Uterus (tissue), 3 donors: ENCODE measurements at regions not wholly inside any gene's neighbourhood (a gene's known extent, or its start where the extent isn't known, plus 50 kb on each side); places are given as distances from the start of the nearest gene placed in this dataset.

Experiments
- DNase-seq, 2 donors: peaks; one replicate each; pipeline ENCODE4 v3.0.0-alpha.2; 2019 to 2020
- H3K27ac ChIP-seq, 2 donors: fragments of 200-600 bp; sonication (generic); 1 replicate in 1 of 2; 2 replicates in 1 of 2; pipeline ENCODE4 v1.5.1; 2016 to 2018
- H3K27me3 ChIP-seq, 2 donors: fragments of 200-600 bp; sonication (generic); one replicate each; pipeline ENCODE4 v1.5.1; 2018 to 2019; ENCODE audit warnings: control low read depth in 1 of 2
- H3K36me3 ChIP-seq, 2 donors: fragments of 200-600 bp; sonication (generic); one replicate each; pipeline ENCODE4 v1.5.1; 2019; ENCODE audit warnings: control low read depth in 1 of 2
- H3K4me1 ChIP-seq, 2 donors: fragments of 200-600 bp; sonication (generic); one replicate each; pipeline ENCODE4 v1.5.1; 2018 to 2019; ENCODE audit warnings: control low read depth in 1 of 2
- H3K4me3 ChIP-seq, 2 donors: fragments of 200-600 bp; sonication (generic); 1 replicate in 1 of 2; 2 replicates in 1 of 2; pipeline ENCODE4 v1.5.1; 2018 to 2019; ENCODE audit warnings: mild to moderate bottlenecking in 1 of 2
- H3K9me3 ChIP-seq, 2 donors: fragments of 200-600 bp; sonication (generic); one replicate each; pipeline ENCODE4 v1.5.1; 2019; ENCODE audit warnings: control low read depth in 1 of 2
- CTCF ChIP-seq, 4 experiments: fragments of 200-600 bp in 2 of 4; fragments of 450-650 bp in 2 of 4; sonication (generic) in 2 of 4; IDR thresholded peaks; one replicate each; pipeline ENCODE4 v1.5.1; 2016 to 2019; ENCODE audit warnings: antibody characterized with exemption in 4 of 4, mild to moderate bottlenecking in 2 of 4, moderate library complexity in 1 of 4
- POLR2A ChIP-seq, 2 donors: fragments of 450-650 bp; IDR thresholded peaks; one replicate each; pipeline ENCODE4 v1.6.1; 2016; ENCODE audit warnings: antibody characterized with exemption in 2 of 2, mild to moderate bottlenecking in 1 of 2, moderate library complexity in 1 of 2
- intact Hi-C: fragments of 100-400 bp; cut with DNase I; formaldehyde crosslinking; loops from one replicate; pipeline ENCODE4 v1.15.1; 2023; ENCODE audit warnings: low total_unique reads
- donor health status: DM: yes; HTN: yes; CAD: no.

GRCh38 chr11:129686269-129686668, 129.4 kb upstream of the TMEM45B start:
- H3K27ac ChIP-seq: no peak overlapping the region
- H3K9me3 ChIP-seq: no peaks in the 10 kb centered on the region
- H3K27me3 ChIP-seq: no peaks in the 10 kb centered on the region
- DNase-seq: no peak
- no peaks in the 10 kb centered on the region for H3K4me1 ChIP-seq
- H3K36me3 ChIP-seq: no peaks in the 10 kb centered on the region
- TF ChIP-seq CTCF (IDR thresholded peaks at IDR 0.05) (no peak), POLR2A (IDR thresholded peaks at IDR 0.05) (no peak)
- H3K4me3 ChIP-seq: no peak overlapping the region
- intact Hi-C loops: no loop called here

- intact Hi-C loops: no loop called here
- no peak for TF ChIP-seq CTCF (IDR thresholded peaks at IDR 0.05)
- no peak for TF ChIP-seq POLR2A (IDR thresholded peaks at IDR 0.05)
- no peaks in the 10 kb centered on the region for H3K36me3 ChIP-seq
Observed at GRCh38 chr11:129691142-129691541, 124.5 kb upstream of the TMEM45B start.

GRCh38 chr11:129694538-129694937, 121.1 kb upstream of the TMEM45B start:
- no peaks in the 10 kb centered on the region for H3K4me1 ChIP-seq
- no peaks in the 10 kb centered on the region for H3K27me3 ChIP-seq
- intact Hi-C loops: no loop called here
- H3K9me3 ChIP-seq: no peaks in the 10 kb centered on the region
- DNase-seq: no peak
- no peak overlapping the region for H3K27ac ChIP-seq
- TF ChIP-seq POLR2A (IDR thresholded peaks at IDR 0.05): no peak
- no peak for TF ChIP-seq CTCF (IDR thresholded peaks at IDR 0.05)
- H3K4me3 ChIP-seq: no peak overlapping the region
- no peaks in the 10 kb centered on the region for H3K36me3 ChIP-seq

More at GRCh38 chr11:129691142-129691541, 124.5 kb upstream of the TMEM45B start:
- Histone ChIP-seq H3K4me3 (no peak overlapping the region), H3K27ac (no peak overlapping the region), H3K9me3 (no peaks in the 10 kb centered on the region), H3K4me1 (no peaks in the 10 kb centered on the region), H3K27me3 (no peaks in the 10 kb centered on the region)
- DNase-seq: no peak

- Histone ChIP-seq H3K36me3 (no peaks in the 10 kb centered on the region), H3K9me3 (no peaks in the 10 kb centered on the region), H3K4me3 (no peak overlapping the region), H3K27me3 (no peaks in the 10 kb centered on the region), H3K4me1 (no peaks in the 10 kb centered on the region), H3K27ac (no peak overlapping the region)
- TF ChIP-seq POLR2A (IDR thresholded peaks at IDR 0.05): no peak
- TF ChIP-seq CTCF (IDR thresholded peaks at IDR 0.05): no peak
- intact Hi-C loops: no loop called here
- DNase-seq: no peak
Observed at GRCh38 chr11:129694966-129695365, 120.7 kb upstream of the TMEM45B start.

GRCh38 chr11:129695571-129696308, 119.9 kb upstream of the TMEM45B start:
- intact Hi-C loops: no loop called here
- TF ChIP-seq CTCF (IDR thresholded peaks at IDR 0.05) (peak in 2 of 4 experiments; percentile 19 to 33), POLR2A (IDR thresholded peaks at IDR 0.05) (no peak)
- no peaks in the 10 kb centered on the region for H3K27me3 ChIP-seq
- no peak overlapping the region for H3K27ac ChIP-seq
- DNase-seq: no peak
- H3K4me1 ChIP-seq: no peaks in the 10 kb centered on the region
- peak overlapping the region in 1 of 2 donors; percentile 8 for H3K4me3 ChIP-seq
- no peaks in the 10 kb centered on the region for H3K9me3 ChIP-seq
- H3K36me3 ChIP-seq: no peaks in the 10 kb centered on the region
